ENCODE measurements at regions not wholly inside any gene's neighbourhood (a gene's known extent, or its start where the extent isn't known, plus 50 kb on each side); places are given as distances from the start of the nearest gene placed in this dataset.
"Not testable (repeated sequence)": the region's sequence is repeated elsewhere in the genome, so short reads cannot be mapped to it uniquely, and the experiment has no call there.

GRCh38 chr11:119581396-119581795 lies 147.6 kb downstream of the NECTIN1 start:
- not testable (repeated sequence) for TF ChIP-seq TCF12 (IDR thresholded peaks at IDR 0.05); SIN3A (IDR thresholded peaks at IDR 0.05; ENCODE audit: borderline replicate concordance, low read depth, low read length); USF1 (IDR thresholded peaks at IDR 0.05; ENCODE audit: borderline replicate concordance, low read depth); TAF1 (IDR thresholded peaks at IDR 0.05; ENCODE audit: borderline replicate concordance, low read depth, low read length); CTCF (IDR thresholded peaks at IDR 0.05); MEF2A (IDR thresholded peaks at IDR 0.05; ENCODE audit: borderline replicate concordance, low read depth); POLR2AphosphoS5 (IDR thresholded peaks at IDR 0.05; ENCODE audit: low read depth, low read length); CHD2 (IDR thresholded peaks at IDR 0.05; ENCODE audit: low read length, partially characterized antibody); RCOR1 (IDR thresholded peaks at IDR 0.05; ENCODE audit: low read length); REST (IDR thresholded peaks at IDR 0.05; ENCODE audit: low read depth, low read length); FOXJ3 (CRISPR knock-in tag; IDR thresholded peaks at IDR 0.05); RAD21 (IDR thresholded peaks at IDR 0.05; ENCODE audit: low read length); MAX (IDR thresholded peaks at IDR 0.05; ENCODE audit: low read depth); FOXM1 (IDR thresholded peaks at IDR 0.05; ENCODE audit: low read depth)

Data from SK-N-SH (cell line).